CD4-positive, alpha-beta T cell (primary cell): ENCODE measurements at regions not wholly inside any gene's neighbourhood (a gene's known extent, or its start where the extent isn't known, plus 50 kb on each side); places are given as distances from the start of the nearest gene placed in this dataset.

ENCODE experiments used
- ATAC-seq: fragments of 200-7000 bp; cut with Tn5 transposase; one replicate; pipeline ENCODE4 v1.10.0; 2022; ENCODE audit warnings: mild to moderate bottlenecking; ENCODE audit not compliant: poor library complexity
- CTCF ChIA-PET: fragments of 350-600 bp; sonication (Branson Sonifier 250); formaldehyde crosslinking; loops from one replicate; lab custom pipeline; 2021; ENCODE audit warnings: antibody characterized with exemption, inconsistent platforms; lab: Charles Lee
- POLR2A ChIA-PET: fragments of 350-600 bp; sonication (Branson Sonifier 250); formaldehyde crosslinking; loops from one replicate; lab custom pipeline; 2021; ENCODE audit warnings: antibody characterized with exemption, inconsistent platforms; lab: Charles Lee
- DNase-seq, 14 experiments: peaks; one replicate each; pipeline ENCODE4 v3.0.0-alpha.2; 2013 to 2020; ENCODE audit warnings: mixed read lengths in 2 of 14
- H3K27ac ChIP-seq, 2 donors: one replicate each; pipeline versions ENCODE4 v1.5.1 to v1.7.0; 2013; ENCODE audit warnings: low read length in 2 of 2, low read depth in 1 of 2, mild to moderate bottlenecking in 1 of 2
- H3K27me3 ChIP-seq, 2 experiments: 1 replicate in 1 of 2; 2 replicates in 1 of 2; pipeline versions ENCODE4 v1.6.1 to v1.7.0; 2013; ENCODE audit warnings: low read length in 2 of 2, control low read depth in 1 of 2, mild to moderate bottlenecking in 1 of 2, moderate library complexity in 1 of 2; ENCODE audit not compliant: insufficient read depth in 2 of 2, control insufficient read depth in 1 of 2
- H3K36me3 ChIP-seq: one replicate; pipeline ENCODE4 v1.6.1; 2013; ENCODE audit warnings: low read length, control low read depth; ENCODE audit not compliant: insufficient read depth
- H3K4me1 ChIP-seq: one replicate; pipeline ENCODE4 v1.6.1; 2013; ENCODE audit warnings: low read length, control low read depth; ENCODE audit not compliant: insufficient read depth
- H3K4me3 ChIP-seq: one replicate; pipeline ENCODE4 v1.5.1; 2013; ENCODE audit warnings: mild to moderate bottlenecking, low read length, moderate library complexity
- H3K9me3 ChIP-seq, 2 experiments: 1 replicate in 1 of 2; 2 replicates in 1 of 2; pipeline versions ENCODE4 v1.6.1 to v1.7.0; 2013; ENCODE audit warnings: low read length in 2 of 2, mild to moderate bottlenecking in 2 of 2, control low read depth in 1 of 2, moderate library complexity in 1 of 2; ENCODE audit not compliant: control insufficient read depth in 1 of 2, insufficient read depth in 1 of 2
- H3K27ac Mint-ChIP-seq: one replicate; pipeline ENCODE4 v1.8.0; 2020; ENCODE audit warnings: mixed read lengths
- H3K27me3 Mint-ChIP-seq: one replicate; pipeline ENCODE4 v1.8.0; 2021; ENCODE audit warnings: mixed read lengths
- H3K36me3 Mint-ChIP-seq: one replicate; pipeline ENCODE4 v1.8.0; 2021; ENCODE audit warnings: low read depth, mixed read lengths
- H3K4me1 Mint-ChIP-seq: one replicate; pipeline ENCODE4 v1.8.0; 2021; ENCODE audit warnings: low read depth, mixed read lengths
- H3K4me3 Mint-ChIP-seq: one replicate; pipeline ENCODE4 v1.8.0; 2020; ENCODE audit warnings: mild to moderate bottlenecking, mixed read lengths
- H3K9me3 Mint-ChIP-seq: one replicate; pipeline ENCODE4 v1.8.0; 2020; ENCODE audit warnings: mixed read lengths
- intact Hi-C, 2 experiments: fragments of 100-400 bp; cut with DNase I in 1 of 2; cut with micrococcal nuclease in 1 of 2; formaldehyde crosslinking; loops; one replicate each; pipeline versions ENCODE4 v1.15.1 to v1.9.0; 2023 to 2025; cut with DNase I, micrococcal nuclease
- TF ChIP-seq, protein P1 (sequence below): fragments of 200-600 bp; IDR thresholded peaks from one replicate; pipeline ENCODE4 v1.8.0; 2022; ENCODE audit warnings: antibody characterized with exemption, mild to moderate bottlenecking

DNA sequence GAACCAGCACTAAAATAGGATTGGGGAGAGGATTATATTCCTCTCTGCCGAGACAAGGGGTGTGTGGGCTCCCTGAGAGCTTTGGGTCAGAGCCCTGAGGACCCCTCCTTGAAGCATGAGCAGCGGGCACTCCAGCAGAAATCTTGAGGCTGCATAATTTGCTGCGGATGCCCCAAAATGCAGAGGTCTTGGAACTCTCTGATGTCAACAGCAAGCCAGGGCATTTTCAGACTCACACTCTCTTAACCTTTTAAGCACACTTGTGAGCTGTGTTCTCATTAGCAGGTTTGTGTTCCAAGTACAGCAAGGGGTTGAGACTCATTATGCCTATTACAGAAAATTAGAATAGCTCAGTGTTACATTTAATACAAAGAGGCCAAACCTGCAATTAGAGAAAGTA is 513.0 kb upstream of the ADAMTS16 start:
- TF ChIP-seq, protein P1, sequence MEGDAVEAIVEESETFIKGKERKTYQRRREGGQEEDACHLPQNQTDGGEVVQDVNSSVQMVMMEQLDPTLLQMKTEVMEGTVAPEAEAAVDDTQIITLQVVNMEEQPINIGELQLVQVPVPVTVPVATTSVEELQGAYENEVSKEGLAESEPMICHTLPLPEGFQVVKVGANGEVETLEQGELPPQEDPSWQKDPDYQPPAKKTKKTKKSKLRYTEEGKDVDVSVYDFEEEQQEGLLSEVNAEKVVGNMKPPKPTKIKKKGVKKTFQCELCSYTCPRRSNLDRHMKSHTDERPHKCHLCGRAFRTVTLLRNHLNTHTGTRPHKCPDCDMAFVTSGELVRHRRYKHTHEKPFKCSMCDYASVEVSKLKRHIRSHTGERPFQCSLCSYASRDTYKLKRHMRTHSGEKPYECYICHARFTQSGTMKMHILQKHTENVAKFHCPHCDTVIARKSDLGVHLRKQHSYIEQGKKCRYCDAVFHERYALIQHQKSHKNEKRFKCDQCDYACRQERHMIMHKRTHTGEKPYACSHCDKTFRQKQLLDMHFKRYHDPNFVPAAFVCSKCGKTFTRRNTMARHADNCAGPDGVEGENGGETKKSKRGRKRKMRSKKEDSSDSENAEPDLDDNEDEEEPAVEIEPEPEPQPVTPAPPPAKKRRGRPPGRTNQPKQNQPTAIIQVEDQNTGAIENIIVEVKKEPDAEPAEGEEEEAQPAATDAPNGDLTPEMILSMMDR = no peak
- H3K36me3 ChIP-seq = no peaks in the 10 kb centered on the region
- no peaks in the 10 kb centered on the region for H3K27me3 ChIP-seq
- no peaks in the 10 kb centered on the region for H3K27me3 Mint-ChIP-seq
- no peaks in the 10 kb centered on the region for H3K4me1 Mint-ChIP-seq
- peaks cover 10 to 21% of the 10 kb centered on the region in 2 experiments for H3K9me3 ChIP-seq
- H3K36me3 Mint-ChIP-seq = no peaks in the 10 kb centered on the region
- intact Hi-C loops = no loop called here
- no peak overlapping the region for H3K27ac Mint-ChIP-seq
- ChIA-PET POLR2A (no interaction called here), CTCF (no interaction called here)
- ATAC-seq (no peak), DNase-seq (no peak)
- peaks cover 3% of the 10 kb centered on the region for H3K9me3 Mint-ChIP-seq
- no peak overlapping the region for H3K4me3 ChIP-seq
- H3K4me1 ChIP-seq = no peaks in the 10 kb centered on the region
- no peak overlapping the region for H3K4me3 Mint-ChIP-seq
- H3K27ac ChIP-seq = no peak overlapping the region

DNA sequence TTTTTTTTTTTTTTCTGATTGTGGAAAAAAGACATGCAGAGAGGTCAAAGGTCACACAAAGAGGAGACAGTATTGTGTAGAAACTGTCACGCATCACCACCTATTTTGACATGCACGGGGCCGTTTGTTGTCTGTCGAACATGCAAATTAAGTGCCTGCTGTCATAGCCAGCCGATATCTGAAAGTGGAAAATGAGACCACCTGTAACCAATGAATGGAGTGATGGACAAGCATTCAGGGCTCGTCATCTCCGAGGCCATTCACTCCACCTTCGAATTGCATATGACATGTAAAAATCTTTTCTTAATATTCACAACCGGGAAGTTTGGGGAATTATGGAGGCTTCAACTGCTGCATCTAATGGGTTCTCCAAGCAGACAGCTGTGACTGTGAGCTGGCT is 512.2 kb upstream of the ADAMTS16 start:
- POLR2A ChIA-PET = no interaction called here
- no peak for ATAC-seq
- TF ChIP-seq, protein P1 = no peak

DNA sequence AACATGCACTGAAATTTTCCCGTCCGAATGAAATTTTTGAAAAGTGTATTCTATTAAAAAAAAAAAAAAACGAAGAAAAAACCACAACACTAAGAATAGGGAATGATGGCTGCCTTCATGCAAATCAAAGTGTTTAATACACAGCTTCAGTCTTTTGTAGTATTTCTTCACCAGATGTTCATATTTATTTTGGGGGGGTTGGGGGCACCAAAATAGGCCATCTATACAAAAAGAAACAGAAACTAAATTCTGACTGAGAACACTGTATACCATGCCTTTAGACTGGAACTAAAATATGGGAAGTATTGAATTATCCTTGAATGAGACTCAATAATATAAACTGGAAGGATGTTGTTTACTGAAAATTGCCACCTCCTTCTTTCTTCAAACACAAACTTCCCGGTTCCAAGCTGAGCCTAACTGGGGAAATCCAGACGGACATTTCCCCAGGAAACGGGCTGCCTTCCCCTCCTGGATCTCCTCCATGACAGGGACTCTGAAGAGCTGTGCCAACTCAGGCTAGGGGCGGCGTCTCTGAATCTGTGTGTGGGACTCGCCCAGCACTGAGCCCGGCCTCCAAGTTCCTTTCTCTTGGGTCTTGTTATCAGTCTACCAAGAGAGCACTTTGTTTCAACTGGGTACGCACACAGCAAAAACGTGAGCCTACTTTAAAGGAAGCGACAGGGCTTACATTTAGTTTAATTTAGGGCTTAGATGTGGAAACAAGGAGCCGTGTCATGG is 511.3 kb upstream of the ADAMTS16 start:
- DNase-seq = no peak
- Mint-ChIP-seq H3K9me3 (peaks cover 3% of the 10 kb centered on the region), H3K4me1 (no peaks in the 10 kb centered on the region), H3K27me3 (no peaks in the 10 kb centered on the region), H3K27ac (no peak overlapping the region), H3K36me3 (no peaks in the 10 kb centered on the region), H3K4me3 (no peak overlapping the region)
- no peak overlapping the region for H3K4me3 ChIP-seq
- no peaks in the 10 kb centered on the region for H3K36me3 ChIP-seq
- no peaks in the 10 kb centered on the region for H3K4me1 ChIP-seq
- TF ChIP-seq, protein P1 = no peak
- H3K27ac ChIP-seq = no peak overlapping the region
- POLR2A ChIA-PET = no interaction called here
- H3K9me3 ChIP-seq = peaks cover 10 to 21% of the 10 kb centered on the region in 2 experiments
- H3K27me3 ChIP-seq = no peaks in the 10 kb centered on the region
- intact Hi-C loops = no loop called here
- CTCF ChIA-PET = no interaction called here
- no peak for ATAC-seq

More for the DNA sequence above, 512.2 kb upstream of the ADAMTS16 start:
- Histone ChIP-seq H3K4me1 (no peaks in the 10 kb centered on the region), H3K27ac (no peak overlapping the region), H3K27me3 (no peaks in the 10 kb centered on the region), H3K9me3 (peaks cover 10 to 21% of the 10 kb centered on the region in 2 experiments), H3K4me3 (no peak overlapping the region), H3K36me3 (no peaks in the 10 kb centered on the region)
- Mint-ChIP-seq H3K9me3 (peaks cover 3% of the 10 kb centered on the region), H3K27me3 (no peaks in the 10 kb centered on the region), H3K4me3 (no peak overlapping the region), H3K36me3 (no peaks in the 10 kb centered on the region), H3K27ac (no peak overlapping the region), H3K4me1 (no peaks in the 10 kb centered on the region)
- intact Hi-C loops = no loop called here
- DNase-seq = no peak
- CTCF ChIA-PET = no interaction called here
